ENCODE measurements at regions not wholly inside any gene's neighbourhood (a gene's known extent, or its start where the extent isn't known, plus 50 kb on each side); places are given as distances from the start of the nearest gene placed in this dataset.
"Not testable (repeated sequence)": the region's sequence is repeated elsewhere in the genome, so short reads cannot be mapped to it uniquely, and the experiment has no call there.

GRCh38 chr3:64385277-64385676 is 160.0 kb upstream of the PRICKLE2 start:
- DNase-seq, result no peak

GRCh38 chr3:64384561-64384960 is 159.3 kb upstream of the PRICKLE2 start:
- no peak for DNase-seq

GRCh38 chr3:64382153-64382552 is 156.9 kb upstream of the PRICKLE2 start:
- no peak for DNase-seq

DNA sequence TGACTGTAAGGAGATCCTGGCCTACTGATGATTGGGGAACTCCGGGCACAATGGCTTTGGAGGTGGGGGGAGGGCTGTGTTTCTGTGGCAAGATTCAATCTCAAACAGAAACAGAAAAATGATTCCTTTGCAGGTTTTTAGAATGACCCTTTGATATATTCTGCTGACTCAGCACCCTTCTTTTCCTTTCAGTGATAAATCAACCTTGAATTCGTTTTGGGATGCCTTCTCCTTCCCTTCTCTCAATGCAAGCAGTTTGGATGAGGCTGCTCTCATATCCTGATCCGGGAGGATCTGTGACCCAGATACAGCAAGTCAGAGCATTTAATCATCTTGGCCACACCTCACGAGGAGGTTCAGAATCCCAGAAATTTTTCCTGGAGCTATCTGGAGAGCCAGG is 156.1 kb upstream of the PRICKLE2 start:
- DNase-seq, result no peak

GRCh38 chr3:64380546-64380945 is 155.3 kb upstream of the PRICKLE2 start:
- DNase-seq, result no peak

GRCh38 chr3:64379221-64379620 is 154.0 kb upstream of the PRICKLE2 start:
- DNase-seq, result no peak

GRCh38 chr3:64377942-64378341 is 152.7 kb upstream of the PRICKLE2 start:
- no peak for DNase-seq

DNA sequence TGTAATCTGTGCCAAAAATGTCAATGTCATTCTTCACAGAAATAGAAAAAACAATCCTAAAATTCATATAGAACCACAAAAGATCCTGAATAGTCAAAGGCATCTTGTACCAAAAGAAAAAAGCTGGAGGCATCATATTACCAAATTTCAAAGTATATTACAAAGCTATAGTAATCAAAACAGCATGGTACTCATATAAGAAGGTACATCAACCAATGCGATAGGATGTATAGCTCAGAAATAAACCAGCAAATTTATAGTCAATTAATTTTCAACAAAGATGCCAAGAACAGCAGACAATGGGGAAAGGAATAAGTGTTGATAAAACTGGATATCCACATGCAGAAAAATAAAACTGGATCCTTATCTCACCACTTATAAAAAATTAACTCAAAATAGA is 150.5 kb upstream of the PRICKLE2 start:
- no peak for DNase-seq

DNA sequence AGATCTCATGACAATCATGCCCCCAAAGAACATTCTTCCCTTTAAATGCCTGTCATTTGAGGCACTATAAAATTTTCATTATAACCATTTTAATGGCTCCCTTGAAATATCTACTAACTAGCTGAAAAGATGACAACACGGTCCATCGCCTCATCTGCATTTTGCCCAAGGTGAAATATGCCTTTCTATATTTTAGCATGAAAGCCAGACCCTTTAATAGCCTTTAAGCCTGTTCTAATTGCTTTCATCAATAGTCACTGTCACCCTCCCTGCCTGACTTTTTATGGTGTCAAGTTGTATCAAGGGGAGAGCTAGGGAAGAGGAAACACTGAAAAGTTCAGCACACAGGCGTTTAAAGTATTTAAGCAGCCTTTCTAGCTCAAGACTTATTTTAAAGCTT is 144.1 kb upstream of the PRICKLE2 start:
- no peak for DNase-seq

DNA sequence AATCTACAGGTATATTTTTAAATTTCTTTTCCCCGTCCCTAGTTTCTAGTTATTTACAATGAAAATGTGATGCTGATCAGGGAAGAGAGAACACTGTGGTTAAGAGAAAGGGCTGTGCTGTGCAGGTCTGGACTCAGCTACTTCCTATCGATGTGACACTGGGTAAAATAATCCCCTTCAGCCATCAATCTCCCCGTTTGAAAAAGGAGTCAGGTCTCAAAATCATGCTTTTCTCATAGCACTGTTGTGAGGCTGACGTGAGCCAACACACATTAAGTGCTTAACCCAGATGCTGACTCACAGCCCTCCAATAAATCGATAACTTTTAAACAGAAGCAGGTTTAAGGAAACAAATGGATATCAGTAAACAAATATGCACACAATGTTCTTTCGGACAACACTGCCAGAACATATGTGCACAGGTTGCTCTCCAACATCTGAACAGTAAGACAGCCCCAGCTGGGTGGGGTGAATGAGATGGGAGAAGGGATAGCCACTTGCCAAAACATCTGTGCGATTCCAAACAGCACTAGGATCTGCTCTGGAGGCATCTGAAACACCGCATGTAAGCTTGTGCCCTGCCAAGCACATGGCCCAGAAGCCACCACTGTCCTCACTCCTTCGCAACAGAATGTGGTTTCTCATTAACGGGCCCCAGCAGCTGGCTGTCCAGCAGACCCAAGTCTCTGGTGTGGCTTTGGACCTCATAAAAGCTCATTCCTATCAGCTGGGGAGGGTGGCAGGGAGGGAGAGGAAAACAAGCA is 143.2 kb upstream of the PRICKLE2 start:
- no peak for DNase-seq

GRCh38 chr3:64365877-64366276 is 140.6 kb upstream of the PRICKLE2 start:
- no peak for DNase-seq

- no peak for DNase-seq
These were observed 138.6 kb upstream of the PRICKLE2 start for GRCh38 chr3:64363842-64364241.

- DNase-seq, result no peak
These were observed 136.9 kb upstream of the PRICKLE2 start for GRCh38 chr3:64361962-64362735.

- not testable (repeated sequence) for DNase-seq
These were observed 135.8 kb upstream of the PRICKLE2 start for GRCh38 chr3:64361036-64361435.

DNA sequence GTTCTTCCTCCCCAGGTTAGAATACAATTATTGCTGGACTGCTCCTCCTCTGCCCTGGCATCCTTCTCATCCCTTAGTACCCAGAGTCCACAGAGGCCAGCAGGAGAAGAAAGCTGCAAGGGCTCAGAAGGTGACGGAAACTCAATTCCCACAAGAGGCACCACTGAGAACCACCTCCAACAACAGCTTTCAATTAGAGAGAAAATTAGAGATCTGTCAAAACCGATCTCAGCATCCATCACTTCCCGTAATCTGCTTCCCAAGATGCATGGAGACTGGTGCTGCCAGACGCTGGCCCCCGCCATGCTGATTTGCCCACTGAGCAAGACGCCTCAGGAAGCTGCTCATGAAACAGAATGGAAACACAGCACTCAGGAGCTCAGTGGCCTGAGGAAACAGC is 135.0 kb upstream of the PRICKLE2 start:
- no peak for DNase-seq

DNA sequence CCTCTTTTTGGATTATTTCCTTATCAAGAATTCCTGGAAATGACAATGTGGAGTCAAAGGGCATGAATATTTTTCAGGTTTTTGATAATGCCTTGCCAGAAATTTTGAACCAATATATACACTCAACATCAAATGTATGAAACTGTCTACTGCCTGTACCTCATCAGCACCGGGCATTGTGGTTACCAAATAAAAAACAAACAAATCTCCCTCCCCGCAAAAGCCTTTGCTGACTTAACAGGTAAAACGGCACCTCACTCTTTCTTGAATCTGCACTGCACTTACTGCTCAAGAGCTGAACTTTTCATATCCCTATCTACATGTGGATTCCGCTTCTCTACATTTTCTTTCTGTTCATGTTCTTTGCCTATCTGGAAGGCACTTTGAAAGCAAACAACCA is 134.5 kb upstream of the PRICKLE2 start:
- no peak for DNase-seq

- no peak for DNase-seq
These were observed 133.6 kb upstream of the PRICKLE2 start for GRCh38 chr3:64358853-64359252.

GRCh38 chr3:64358176-64358575 is 132.9 kb upstream of the PRICKLE2 start:
- DNase-seq, result no peak

- DNase-seq, result no peak
These were observed 132.2 kb upstream of the PRICKLE2 start for GRCh38 chr3:64357481-64357880.

- DNase-seq, result no peak
These were observed 130.1 kb upstream of the PRICKLE2 start for GRCh38 chr3:64355401-64355807.

- no peak for DNase-seq
These were observed 129.7 kb upstream of the PRICKLE2 start for GRCh38 chr3:64354956-64355355.

DNA sequence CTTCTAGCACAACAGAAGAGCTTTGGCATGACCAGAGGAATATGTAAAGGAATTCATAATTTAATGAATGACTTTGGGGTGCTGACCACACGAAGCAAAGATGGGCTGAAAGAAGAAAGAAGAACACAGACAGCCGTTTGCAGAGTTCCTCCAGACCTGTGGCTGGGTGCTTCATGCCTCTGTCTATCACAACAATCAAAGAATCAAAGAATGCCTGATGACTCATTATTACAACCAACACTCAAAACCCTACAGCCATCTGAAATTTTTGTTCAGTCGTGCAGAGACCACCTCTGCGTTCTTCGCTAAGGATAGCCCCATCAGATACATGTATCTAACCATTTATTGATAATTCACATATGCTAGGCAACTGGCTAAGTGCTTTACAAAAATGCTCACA is 129.0 kb upstream of the PRICKLE2 start:
- no peak for DNase-seq

- no peak for DNase-seq
These were observed 128.0 kb upstream of the PRICKLE2 start for GRCh38 chr3:64353226-64353625.

- no peak for DNase-seq
These were observed 127.3 kb upstream of the PRICKLE2 start for GRCh38 chr3:64352639-64352992.

All from stimulated activated CD4-positive, alpha-beta T cell treated with anti-CD3 and anti-CD28 coated beads, Interleukin-1b, Interleukin-23, amount 100 ng/mL, for 48 hours (primary cell).